GM19372 (cell line): ENCODE measurements at regions not wholly inside any gene's neighbourhood (a gene's known extent, or its start where the extent isn't known, plus 50 kb on each side); places are given as distances from the start of the nearest gene placed in this dataset.

Experiments used
- ATAC-seq: cut with Tn5 transposase; IDR thresholded peaks from one replicate; pipeline ENCODE4 v1.9.1; 2021; ENCODE audit warnings: mild to moderate bottlenecking, low read depth, moderate library complexity; ENCODE audit not compliant: unreplicated experiment

DNA sequence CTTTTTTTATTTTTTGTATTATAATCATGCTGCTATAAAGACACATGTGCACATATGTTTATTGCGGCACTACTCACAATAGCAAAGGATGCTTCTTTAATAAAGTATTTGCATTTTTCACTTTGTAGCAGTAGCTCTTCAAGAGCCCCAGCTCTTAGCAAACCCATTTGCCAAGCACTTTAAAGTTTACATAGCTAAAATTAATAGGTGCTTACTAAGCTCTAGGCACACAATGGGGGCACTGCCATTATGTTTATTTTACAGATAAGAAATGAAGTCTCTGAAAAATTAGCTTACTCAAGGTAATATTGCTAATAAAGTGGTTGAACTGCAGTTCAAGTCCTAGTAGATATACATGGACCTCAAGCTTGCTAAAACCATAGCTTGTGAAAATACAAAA is 230.3 kb upstream of the ARHGAP24 start:
- ATAC-seq, result no peak

DNA sequence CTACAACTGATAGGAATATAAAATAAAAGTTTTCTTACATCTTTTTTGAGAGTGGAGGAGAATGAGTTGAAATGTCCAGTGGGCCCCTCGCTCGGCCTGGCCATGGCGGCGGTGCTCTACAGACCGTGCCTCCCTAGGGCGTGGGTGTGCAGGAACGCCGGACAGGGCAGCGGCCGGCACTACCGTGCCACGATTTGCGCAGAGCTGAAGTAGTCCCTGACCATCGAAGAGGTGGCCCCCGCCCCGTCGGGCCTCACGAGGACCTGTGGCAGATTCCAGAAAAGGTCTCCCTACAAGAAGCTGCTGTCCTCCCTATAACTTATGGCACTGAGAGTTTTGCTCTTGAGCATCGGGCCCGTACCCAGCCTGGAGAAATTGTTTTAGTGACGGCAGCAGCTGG is 228.9 kb upstream of the ARHGAP24 start:
- no peak for ATAC-seq

DNA sequence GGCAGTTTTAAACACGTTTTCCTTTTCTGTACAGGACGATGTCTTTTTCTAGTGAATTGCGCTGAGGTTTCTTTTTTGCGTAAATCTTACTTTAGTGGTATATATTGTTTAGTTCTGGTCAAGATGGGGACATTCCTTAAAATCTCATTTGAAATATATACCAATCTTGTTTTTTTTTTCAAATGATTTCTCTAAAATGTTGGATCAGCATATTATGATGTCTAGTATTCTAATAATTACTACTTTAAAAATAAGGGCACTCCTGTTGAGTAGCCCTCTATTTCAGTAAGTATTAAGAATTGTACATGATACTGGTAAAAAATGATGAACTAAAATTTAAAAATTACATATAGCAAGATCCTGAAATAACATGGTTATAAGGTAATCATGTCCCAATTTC is 224.1 kb upstream of the ARHGAP24 start:
- no peak for ATAC-seq

DNA sequence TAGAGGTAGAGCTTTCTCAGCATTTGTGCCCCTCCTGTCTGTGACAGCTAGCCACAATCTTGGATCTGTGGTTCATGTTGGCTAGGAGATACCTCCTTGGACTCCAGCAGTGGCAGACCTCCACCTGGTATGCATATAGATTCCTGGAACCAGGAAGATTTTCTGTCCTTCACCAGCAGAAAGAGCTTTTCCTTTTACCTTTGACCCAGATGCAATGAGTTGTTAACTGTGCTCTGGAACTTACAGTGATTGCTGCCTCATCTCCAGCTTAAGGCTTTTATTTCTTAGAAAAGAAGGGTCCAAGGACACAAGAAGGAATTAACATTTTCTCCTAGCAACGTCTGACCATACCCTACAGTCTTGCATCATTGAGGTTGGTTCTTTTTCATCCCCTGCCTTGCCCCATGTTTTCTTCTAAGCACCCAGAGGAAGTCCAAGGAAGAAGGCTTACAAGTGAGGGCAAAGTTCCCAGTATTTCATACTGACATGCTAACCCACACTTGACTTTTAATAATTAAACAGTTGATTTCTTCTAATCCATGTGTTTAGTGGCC is 217.1 kb upstream of the ARHGAP24 start:
- no peak for ATAC-seq

DNA sequence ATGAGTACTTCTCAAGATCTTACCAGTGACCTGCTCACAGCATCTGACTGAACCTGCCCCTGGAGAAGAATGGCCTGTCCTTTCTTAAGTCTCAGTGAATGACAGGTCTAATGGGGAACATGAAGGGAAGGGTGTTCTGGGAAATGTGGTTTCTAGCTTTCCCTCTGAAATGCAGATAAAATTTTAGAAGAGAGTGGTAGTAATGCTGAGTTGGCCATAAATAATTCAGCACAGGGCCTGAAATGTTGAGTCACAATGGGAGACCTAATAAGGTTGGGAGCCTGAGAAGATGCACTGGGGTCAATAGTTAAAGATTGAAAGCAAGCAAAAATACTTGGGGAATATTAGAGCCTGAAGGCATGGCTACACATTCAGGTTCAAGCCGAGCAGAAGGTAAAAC is 214.9 kb upstream of the ARHGAP24 start:
- no peak for ATAC-seq

DNA sequence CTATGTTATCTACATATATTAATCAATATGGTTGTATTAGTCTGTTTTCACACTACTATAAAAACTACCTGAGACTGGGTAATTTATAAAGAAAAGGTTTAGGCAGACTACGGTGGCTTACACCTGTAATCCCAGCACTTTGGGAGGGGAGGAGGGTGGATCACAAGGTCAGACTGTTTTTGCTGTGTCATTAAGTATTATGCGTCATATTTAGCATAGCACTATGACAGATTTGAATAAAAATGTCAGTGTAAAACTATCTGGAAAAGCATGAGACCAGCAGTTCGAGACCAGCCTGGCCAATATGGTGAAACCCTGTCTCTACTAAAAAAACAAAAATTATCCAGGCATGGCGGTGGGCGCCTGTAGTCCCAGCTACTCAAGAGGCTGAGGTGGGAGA is 209.7 kb upstream of the ARHGAP24 start:
- ATAC-seq, result no peak

DNA sequence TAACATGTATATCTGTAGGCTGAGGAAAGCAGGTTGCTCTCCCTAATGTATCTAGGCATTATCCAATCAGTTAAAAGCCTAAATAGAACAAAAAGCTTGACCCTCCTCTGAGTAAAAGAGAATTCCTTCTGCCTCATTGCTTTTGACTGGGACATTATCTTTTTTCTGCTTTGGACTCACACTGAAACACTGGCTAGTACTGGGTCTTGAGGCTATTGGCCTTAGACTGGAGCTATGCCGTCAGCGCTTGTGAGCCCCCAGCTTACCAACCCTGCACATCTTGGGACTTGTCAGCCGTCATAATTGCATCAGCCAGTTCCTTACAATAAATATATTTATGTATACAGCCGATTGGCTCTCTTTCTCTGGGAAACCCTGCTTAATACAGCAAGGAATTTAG is 206.8 kb upstream of the ARHGAP24 start:
- no peak for ATAC-seq

DNA sequence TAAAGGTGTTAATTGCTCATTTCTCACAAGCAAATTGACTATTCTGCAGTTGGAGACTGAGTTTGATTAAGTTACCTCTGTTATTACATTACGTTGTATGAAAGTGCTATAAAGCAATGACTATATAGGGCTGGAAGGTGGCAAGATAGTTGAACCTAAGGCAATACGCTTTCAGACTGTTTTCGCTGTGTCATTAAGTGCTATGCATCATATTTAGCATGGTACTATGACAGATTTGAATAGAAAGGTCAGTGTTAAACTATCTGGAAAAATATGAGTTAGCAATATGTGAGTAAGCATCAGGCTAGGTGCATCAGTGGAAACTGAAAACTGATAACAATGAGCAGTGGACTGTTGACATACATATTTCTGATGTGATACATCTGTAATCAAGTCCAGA is 206.0 kb upstream of the ARHGAP24 start:
- no peak for ATAC-seq

DNA sequence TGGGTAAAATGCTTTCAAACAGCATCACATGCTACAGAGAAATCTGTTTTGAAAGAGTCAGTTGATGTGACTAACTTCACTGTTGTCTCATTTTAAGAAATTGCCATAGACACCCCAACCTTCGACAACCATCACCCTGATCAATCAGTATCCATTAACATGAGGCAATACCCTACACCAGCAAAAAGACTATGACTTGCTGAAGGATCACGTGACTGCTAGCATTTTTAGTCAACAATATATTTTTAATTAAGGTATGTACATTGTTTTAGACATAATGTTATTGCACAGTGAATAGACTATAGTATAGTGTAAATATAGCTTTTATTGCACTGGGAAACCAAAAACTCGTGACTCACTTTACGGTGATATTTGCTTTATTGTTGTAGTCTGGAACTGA is 200.0 kb upstream of the ARHGAP24 start:
- ATAC-seq, result no peak

DNA sequence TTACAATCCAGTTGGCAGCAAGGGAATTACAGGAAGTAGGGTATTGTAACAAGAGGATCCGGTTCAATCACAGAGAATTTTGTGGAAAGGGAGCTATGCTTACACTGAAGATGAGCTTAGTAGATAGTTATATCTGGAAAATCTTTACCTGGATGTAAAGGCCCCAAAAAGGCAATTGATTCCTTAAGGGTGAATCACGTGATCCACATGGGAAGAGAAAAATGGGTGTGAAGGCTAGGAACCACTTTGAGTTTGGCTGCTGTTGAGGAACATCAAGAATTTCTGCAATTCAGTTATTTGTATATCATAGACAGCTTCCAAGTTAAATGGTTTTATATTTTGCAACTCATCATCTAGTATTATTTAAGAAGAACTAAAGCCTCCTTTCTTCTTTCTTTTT is 194.0 kb upstream of the ARHGAP24 start:
- no peak for ATAC-seq

DNA sequence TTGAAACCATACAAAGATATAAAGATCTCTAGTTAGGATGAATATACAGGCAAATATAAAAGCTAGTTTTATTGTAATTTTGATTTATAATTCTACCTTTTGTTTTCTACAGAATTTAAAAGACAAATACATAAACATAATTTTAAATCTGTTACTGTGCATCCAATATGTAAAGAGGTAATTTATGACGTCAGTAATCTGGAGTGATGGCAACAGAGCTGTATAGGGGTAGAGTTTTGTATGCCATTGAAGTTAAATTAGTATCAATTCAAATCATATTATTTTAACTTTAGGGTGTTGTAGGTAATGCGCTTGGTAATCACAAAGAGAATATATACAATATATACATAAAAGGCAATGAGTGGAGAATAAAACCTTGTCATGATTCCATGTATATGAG is 183.7 kb upstream of the ARHGAP24 start:
- ATAC-seq, result no peak

DNA sequence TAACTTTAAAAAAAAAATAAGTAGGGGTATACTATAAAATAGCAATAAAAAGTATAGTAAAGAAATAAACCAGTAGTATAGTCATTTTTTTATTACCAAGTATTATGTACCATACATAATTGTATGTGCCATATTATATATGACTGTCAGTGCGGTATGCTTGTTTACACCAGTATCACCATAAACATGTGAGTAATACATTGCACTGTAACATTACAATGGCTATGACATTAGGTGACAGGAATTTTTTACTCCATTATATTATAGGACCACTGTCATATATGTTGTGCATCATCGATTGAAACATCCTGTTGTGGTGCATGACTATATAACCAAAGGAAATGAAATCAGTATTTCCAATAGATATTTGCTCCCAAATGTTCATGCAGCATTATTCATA is 176.9 kb upstream of the ARHGAP24 start:
- no peak for ATAC-seq

DNA sequence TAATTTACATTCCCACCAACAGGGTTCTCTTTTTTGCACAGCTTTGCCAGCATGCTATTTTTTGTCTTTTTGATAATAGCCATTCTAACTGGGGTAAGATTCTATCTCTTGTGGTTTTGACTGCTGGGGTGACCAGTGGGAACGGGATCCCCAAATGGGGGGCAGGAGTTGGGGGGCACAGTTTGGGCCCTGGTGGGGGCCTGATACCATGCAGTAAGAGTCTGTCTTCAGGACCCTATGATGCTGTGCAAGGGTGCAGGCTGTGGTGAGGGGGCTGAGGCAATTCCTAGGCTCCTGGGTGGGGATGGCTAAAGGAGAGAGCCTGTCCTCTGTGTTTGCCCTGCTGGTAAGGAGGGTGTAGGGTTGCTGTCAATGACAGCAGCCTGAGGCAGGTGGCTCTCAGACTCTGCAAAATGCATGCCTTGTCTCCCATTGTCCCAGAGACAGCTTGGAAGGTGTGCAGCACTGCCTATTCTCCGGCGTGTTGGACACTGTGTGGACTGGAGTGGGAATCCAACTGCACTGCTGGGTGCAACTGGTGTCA is 172.7 kb upstream of the ARHGAP24 start:
- ATAC-seq, result no peak

DNA sequence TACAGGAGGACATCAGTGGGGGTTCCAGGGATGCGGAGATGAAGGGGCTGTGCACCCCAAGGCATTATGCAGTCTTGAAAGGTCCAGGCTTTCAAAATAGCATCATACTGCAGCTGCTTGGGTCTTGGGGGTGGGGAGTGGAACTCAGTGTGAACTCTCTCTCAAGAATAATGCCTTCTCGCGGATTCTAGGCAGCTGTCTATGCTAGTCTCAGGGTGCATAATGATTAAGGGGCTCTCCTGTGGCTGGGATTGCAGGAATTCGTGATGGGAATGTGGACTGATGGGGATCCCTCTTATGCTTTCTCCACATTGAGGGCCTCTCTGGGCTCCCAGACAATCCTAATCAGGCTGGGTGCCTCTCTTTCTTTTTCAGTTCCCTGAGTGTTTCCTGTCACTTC is 172.2 kb upstream of the ARHGAP24 start:
- ATAC-seq, result no peak

DNA sequence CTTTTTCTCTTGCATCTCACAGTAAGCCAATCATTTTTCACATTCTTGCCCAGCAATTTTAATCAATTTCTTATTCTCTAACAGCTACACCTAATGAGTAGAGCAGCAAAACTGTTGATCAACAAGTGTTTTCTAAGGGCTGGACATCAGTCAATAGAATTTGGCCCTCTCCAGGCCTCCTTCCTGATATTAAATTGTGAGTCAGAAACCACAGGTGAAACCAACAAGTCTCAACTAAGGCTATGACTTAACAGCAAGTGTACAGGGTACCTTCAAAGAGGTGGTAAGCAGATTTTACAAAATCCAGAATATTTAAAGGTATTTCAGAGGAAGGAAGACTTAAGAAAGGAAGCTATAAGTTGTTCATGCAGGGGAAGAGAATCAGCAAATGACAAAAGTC is 156.5 kb upstream of the ARHGAP24 start:
- ATAC-seq, result no peak

DNA sequence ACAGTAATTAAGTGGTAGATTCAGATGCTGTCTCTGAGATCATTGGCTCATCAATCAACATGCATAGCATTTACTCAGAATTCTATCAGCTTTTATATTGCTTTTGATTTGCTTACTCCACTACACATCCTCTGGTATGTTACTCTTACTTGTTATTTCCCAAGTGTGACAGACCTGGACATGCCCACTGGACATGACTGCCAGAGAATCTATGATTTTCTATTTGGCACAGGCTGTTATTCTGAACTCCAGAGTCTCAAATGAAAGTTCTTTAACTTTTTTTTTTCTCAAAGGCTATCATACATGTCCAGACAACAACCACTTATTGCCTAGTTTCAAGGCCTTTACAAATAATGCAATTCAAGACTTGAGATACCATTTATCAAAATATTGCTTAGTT is 116.1 kb upstream of the ARHGAP24 start:
- ATAC-seq, result no peak

DNA sequence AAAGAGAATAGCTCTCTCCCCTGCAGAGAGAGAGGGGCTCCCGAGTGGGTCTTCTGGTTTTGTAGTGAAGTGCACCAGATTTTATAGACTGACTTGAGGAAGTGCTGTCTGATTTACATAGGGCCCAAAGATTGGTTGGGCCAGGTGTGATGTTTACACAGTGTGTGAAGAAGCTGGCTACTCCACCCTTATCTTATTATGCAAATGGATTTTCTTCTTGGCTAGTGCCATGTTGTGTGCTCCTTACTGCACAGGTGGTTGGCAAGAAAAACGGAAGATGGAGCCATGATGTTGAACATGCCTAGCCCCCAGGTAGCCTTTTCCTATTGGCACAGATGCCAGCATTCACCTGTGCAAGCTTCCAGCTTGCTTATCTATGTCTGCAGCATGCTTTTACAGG is 112.4 kb upstream of the ARHGAP24 start:
- ATAC-seq, result no peak

DNA sequence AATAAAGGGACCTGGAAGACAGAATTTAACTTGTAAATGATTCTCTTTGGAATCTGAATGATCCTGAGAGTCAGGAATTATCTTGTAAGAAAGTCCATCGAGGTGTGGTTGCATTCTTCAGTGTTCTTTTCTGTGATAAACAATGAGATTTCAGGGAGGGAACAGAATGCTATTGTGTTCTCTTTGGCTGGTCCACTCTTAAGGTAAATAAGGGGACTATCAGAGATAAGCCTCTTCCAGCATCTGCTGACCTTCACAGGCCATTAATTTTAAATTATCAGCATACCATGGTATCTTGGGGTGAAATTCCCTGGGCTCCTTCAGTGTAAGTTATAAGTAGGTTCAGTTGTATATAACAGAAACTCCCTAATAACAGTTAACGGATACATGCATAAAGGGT is 107.1 kb upstream of the ARHGAP24 start:
- no peak for ATAC-seq

DNA sequence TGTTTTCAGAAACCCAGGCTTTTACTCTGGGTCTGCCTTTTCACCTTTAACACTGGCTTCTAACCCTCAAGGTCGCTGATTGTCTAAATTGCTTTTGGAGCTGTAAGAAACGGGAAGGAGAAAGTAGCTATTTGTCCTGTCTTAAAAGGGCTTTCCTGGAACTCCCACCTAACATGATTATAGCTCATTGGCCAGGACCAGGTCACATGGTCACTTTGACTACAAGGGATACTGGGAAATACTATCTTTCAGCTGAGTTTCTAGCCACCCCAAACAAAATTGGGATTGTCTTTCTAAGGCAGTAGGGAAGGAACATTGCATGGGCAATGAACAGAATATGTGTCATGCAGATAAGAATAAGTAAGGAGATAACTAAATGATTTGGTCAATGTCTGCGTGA is 106.7 kb upstream of the ARHGAP24 start:
- no peak for ATAC-seq

DNA sequence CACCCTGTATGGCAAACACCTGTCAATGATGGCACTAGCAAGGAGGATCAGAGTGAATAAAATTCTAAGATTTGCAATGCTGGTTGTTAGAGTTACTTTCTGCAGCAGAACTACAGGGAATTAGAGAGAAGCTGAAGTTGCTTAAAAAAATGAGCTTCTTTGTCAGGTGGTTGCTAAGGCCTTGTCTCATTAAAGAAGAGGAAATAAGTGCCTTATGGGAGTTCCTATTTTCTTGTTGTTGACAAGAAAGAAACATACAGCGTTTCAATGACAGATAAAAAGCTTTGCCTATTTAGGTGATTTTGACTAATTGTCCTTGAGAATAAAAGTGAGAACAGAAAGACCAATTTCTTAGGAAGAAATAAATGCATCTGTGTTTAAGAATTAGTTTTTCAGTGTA is 106.0 kb upstream of the ARHGAP24 start:
- no peak for ATAC-seq

DNA sequence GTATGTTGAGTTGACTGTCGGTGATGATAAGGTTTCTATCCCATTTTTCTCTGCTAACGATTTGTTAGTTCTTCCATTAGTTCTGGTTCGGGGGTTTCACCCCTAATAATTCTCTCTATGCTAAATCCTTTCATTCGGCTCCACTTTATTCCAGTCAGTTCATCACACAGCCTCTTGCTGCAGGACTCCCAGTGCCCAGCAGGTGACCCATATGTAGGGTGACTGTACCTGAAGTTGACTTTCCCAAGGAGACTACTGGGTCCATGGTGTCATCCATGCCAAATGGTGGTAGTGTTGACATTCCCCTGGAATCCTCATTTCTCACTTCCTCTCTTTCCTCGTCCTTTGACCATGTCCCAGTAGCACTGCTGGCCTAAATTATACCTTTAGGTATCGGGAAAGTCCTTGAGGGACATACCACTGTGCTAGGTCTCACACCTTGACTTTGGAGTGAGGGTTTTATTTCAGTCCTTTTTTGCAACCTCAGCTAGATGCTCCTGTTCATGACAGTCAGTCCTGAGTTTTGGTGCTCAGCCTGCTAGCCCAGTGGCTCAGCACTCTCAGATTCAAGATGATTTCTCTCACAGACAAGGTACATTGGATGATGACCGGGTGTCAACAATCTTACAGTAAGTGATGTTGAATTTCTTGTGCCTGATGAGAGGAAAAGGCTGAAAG is 105.1 kb upstream of the ARHGAP24 start:
- no peak for ATAC-seq

DNA sequence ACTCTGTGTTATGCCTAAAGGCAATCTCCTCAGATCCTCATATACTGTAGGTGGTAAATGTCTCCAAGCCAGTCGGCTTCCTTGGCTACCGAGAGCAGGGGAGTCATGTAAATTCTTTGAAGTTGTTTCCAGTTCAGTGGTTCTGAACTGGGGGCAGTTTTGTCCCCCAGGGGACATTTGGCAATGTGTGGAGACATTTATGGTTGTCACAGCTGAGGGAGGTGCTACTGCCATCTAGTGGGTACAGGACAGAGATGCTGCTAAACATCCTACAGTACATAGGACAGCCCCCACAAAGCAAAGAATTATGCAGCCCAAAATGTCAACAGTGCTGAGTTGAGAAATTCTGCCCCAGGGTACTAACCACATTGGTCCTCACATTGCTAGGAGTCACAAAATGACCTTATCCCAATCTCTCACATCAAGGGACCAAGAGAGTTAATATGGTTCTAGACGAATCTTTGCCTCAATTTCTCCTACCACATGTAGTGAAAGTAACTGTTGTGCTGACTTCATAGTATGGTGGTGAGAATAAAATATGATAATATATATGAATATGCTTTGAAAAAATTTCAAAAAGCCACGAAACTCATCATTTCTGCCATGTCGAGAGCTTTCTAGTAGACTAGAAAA is 104.4 kb upstream of the ARHGAP24 start:
- ATAC-seq, result peak; percentile 94
